T-helper 2 cell (primary cell): ENCODE measurements at regions not wholly inside any gene's neighbourhood (a gene's known extent, or its start where the extent isn't known, plus 50 kb on each side); places are given as distances from the start of the nearest gene placed in this dataset.
"Not testable (repeated sequence)": the region's sequence is repeated elsewhere in the genome, so short reads cannot be mapped to it uniquely, and the experiment has no call there.

Source experiments
- DNase-seq, 5 experiments: peaks; one replicate each; pipeline versions ENCODE4 v3.0.0 to v3.0.0-alpha.2; 2012 to 2022

DNA sequence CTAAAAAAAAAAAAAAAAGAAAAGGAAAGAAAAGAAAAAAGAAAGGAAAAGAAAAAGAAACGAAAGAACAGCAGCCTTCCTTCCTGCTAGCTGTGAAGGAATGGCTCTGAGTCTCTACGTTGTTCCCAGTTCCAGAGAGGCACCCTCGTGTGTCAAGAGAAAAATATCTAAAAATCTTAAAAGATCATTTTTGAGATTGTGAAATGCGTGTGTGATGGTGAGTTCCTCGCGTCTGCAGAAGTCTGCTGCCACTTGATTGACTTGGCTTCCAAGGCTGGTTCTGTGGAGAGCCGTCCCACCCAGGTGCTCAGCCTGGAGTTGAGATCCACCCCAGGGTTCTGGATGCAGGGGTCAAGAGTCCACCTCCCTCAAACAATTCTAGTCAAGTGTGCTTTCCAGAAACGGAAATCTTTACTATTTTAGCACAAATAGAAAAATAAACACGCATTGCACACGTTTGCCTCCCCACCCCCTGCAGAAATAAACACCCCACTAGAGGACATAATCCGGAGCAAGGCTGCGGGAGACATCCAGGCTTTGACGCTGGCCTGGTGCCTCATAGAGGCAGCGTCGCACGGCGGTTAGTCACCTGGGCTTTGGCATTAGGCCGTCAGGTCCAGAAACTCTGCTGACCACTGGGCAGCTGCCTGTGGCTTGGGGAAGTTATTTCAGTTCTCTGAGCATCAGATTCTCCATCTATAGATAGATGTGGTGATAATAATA is 265.4 kb downstream of the FAM43A start:
- no peak for DNase-seq

DNA sequence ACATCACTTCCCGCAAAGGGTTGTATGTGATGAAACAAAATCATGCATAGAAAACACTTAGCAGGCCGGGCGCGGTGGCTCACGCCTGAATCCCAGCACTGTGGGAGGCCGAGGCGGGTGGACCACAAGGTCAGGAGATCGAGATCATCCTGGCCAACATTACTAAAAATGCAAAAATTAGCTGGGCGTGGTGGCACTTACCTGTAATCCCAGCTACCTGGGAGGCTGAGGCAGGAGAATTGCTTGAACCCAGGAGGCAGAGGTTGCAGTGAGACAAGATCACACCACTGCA is 265.9 kb downstream of the FAM43A start:
- not testable (repeated sequence) for DNase-seq

DNA sequence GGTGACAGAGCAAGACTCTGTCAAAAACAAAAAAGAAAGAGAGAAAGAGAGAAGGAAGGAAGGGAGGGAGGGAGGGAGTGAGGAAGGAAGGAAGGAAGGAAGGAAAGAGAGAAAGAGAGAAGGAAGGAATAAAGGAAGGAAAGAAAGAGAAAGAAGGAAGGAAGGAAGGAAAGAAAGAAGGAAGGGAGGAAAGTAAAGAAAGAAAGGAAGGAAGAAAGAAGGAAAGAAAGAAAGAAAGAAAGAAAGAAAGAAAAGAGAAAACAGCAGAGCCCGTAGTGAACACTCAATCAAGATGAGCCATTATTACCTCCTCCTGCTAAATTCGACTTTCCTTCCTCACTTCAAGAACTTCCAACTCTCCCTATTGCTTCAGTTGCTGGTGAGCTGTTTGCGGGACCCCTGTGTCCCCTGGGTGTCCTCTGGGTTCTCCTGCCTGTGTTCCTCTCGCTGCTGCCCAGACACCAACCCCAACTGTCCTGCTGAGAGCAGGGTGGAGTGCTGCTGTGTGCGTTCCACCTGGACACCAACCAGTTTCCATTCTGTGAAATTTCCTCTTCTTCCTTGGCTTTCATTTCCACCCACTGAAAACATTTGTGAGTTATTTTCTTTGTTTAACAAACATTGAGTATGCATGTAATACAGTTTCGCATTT is 266.4 kb downstream of the FAM43A start:
- DNase-seq: no peak

DNA sequence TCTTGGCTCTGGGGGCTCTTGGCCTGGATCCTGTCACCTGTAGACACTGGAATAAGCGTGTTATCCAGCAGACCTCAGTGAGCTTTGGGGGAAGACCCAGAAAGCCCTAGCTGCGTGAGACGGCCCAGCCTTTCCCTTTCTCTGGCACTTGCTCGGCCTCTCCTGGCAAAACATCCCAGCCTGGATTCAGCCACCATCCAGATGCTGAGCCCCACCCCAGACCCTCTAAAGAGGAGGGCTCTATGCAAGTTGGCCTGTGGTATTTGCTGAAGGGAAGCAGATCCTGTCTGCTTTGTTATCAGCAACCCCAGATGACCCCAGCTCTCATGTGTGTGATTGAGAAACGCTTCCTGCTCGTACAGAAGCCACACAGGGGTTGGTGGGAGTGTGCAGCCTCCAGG is 267.2 kb downstream of the FAM43A start:
- DNase-seq: no peak

DNA sequence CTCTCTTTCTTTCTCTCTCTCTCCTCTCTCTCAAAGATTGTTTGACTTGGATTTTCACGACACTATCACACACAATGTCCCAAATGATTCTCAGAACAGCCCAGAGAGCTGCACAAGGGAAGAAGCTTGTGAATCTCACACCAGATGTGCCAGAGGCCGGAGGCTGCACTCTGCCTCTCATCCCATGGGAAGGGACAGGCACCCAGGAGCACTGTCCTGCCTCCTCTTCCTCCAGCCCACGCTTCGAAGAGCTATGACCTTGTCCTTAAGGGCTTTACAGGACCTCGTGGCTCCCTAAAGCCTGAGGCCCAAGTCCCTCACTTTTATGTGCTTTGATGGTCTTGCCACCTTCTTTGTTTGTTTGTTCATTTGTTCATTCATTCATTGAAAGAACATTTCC is 267.6 kb downstream of the FAM43A start:
- DNase-seq: no peak

DNA sequence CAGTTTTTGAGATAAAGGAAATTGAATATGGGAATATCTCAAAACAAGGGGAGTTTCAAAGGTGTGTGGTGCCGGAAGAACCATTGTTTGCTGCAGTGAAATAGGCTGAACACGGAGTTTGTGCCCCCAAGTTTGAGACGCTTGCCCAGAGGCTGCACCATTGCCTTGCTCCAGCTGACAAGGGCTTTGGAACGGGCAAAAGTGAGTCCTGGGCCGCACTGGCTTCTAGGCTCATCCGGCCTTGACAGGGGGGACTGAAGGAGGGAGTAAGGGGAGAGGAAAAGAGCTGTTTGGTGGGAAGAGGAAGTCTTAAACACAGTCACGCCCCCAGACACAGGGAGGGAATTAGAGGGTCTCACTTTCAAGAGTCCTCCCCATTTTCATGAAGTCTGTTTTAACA is 269.9 kb downstream of the FAM43A start:
- no peak for DNase-seq

DNA sequence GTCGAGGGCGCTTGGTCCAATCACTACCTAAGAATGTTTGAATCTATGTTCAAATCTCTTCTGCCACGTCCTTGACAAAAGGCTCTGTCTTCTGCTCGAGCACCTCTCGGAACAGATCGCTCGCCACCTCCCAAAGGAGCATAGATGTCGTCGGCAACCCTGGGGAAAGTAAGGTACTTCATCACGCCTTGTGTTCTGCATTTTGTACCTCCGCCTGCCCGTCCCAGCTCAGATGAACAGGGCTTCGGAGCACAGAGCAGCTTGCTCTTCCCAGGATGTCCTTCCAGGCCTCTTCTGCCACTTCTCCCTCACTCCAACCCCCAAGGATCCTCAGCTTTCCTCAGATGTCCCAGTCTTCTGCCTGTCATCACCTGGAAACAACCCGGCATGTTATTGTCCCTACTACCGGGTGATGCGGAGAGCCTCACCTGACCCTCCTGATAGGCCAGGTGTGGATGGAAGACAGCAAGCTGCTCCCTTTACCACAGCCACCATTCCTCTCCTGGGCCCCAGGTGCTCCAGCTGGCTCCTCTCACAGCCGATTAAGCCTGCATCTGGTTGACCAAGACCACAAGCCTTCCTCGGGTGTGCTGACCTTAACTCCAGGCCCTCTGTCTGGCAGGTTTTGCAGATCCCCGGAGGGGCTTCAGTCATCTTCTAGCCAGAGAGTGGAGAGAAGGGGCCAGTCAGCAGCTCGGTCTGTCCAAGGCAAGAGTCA is 270.5 kb downstream of the FAM43A start:
- no peak for DNase-seq

DNA sequence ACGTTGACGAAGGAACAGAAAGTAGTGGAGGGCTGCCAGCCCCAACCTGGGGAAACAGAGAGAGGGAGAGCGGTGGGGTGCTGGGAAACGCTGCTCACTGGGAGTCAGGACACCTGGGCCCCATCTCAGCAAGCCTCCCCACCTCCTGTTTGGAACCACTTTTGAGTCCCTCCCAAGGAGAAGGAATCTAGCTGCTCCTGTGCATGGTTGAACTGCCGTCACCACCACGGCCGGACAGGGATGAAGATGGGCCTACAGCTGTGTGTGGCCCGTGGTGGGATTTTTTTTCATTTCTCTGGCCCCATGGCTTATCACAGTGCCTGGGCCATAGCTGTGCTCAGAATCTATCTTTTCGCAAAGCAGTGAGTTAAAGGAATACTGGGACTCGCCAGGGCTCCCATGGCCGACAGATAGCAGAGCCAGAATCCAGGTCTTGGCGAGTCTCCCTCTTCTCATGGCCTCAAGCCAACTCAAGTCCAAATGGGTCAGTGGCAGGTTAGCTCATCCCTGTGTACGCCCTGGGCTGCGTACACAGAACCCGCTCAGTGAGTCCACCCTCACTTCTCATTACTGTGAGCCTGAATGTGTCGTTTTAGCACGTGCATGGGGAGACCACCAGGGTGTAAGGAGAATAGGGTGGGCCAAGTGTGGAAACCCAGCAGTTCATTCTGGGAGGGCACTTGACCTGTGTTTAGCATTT is 271.2 kb downstream of the FAM43A start:
- no peak for DNase-seq

DNA sequence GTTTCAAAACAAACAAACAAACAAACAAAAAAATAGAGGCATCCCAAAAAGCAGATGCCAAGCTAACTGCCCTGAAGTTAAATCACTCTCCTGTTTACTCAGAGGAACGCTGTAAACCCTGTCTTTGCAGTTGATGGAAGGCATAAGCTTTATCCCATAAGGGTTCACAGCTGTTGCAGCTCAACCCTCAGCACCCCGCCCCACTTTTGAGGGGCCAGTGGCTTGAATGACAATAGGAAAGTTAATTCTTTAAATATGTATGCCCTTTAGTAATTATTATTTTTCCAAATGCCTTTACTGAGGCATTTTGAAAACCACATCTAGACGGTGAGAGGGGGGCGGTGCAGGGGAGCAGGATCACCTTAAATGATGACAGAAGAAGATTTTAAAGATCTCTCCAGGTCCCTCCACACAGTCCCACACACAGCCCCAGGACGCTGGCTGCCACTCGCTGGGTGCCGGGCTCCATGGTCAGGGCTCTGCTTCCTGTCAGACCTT is 272.1 kb downstream of the FAM43A start:
- no peak for DNase-seq

DNA sequence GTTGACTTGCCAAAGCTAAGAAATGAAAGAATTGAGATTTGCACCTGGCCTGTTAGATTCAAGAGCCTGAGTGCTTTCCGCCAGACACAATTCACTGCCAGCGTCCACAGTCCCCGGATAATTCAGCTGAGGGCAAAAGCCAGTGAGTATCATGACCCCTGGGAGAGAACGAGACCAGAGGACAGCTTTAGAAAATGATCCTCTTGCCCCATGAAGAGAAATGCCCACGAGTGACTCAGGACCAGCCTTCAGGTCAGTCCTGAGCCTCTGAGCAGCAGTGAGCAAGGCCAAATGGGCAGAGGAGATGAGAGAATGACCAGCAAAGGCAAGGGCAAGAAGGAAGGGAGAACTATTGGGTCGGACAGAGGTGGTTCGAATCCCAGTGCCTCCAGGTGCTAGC is 273.5 kb downstream of the FAM43A start:
- DNase-seq: no peak

DNA sequence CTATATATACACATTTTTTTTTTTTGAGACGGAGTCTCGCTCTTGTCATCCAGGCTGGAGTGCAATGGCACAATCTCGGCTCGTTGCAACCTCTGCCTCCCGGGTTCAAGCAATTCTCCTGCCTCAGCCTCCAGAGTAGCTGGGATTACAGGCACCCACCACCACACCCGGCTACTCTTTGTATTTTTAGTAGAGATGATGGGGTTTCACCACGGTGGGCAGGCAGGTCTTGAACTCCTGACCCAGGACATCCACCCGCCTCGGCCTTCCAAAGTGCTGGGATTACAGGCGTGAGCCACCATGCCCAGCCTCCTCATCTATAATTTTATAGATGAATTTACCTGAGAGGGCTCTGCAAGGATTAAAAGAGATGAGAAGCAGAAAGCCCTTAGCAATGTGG is 274.0 kb downstream of the FAM43A start:
- not testable (repeated sequence) for DNase-seq

DNA sequence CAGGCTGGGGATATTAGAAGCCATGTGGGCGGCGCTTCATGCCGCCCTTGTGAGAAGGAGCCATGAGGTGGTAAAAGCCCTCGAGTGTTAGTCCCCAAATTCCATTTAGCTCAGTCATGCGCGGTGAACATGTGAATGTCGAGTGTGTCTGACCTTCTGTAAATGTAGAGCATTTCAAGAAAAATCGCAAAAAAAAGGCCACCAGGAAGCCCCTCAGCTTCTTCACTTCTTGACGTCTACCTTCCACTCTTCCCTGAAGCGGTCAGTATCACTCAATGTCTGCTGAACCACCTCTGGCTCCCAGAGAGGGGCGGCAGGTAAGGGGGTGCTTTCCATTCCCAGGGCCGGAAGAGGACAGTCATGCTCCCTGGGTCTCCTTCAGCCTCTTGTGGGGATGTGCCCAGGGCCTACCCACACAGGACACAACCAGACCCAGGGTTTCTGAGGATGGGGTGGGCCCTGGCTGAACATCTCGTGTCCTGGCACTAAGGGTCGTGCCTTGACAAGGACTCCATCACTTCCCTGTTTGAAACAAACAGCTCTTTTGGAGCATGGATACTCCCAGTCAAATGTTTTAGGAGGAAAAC is 274.9 kb downstream of the FAM43A start:
- DNase-seq: no peak

DNA sequence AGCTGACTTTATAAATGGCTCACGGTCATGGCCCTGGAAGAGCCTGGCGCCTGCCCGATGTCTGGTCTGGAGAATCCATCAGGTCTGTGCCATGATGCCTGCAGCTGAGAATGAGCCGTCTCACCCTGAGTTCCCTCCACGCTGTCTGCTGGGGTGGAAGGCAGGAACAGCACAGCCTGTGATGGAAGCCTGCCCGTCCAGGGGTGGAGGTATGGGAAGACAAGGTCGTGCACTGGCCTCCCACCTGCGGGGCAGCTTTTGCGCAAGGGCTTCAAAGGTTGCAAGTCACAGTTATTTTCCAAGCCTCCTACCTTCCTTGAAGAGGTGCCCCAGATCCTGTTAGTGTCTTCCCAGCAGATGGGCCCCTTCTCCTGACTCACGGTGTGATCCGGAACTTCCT is 275.5 kb downstream of the FAM43A start:
- DNase-seq: no peak

DNA sequence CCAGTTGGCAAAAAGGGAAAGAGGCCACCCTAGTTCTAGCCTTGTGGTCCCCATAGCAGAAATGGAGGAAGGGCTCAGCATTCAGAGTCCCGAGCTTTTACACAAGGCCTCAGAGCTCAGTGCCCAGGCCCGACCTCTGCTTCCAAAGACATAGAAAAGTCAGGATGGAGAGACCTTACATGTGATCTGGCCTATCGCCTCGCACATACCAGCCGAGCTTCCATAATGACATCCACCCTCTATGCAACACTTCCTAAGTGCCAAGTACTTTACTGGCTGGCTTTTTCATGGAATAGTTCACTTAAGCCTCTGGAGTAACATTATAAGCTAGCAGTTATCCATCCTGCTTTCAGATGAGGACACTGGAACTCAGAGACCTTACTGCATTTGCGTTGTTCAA is 275.9 kb downstream of the FAM43A start:
- DNase-seq: no peak

DNA sequence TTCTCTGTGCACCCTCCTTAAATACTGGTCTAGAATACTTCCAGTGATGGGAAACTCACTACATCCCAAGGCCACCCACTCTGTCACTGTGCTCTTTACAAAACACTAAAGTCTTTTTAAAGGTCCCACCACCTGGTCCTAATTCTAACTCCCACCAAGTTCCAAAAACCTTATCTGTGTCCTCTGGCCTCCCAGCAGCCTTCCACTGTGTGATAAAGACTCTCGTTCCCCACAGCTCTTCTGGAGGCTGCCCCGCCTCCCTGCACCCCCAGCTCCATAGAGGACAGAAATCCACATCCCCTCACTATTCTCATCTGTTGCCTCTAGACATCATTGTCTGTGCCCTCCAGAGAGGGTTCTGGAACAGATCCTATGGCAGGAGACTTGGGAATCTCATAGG is 276.4 kb downstream of the FAM43A start:
- no peak for DNase-seq

DNA sequence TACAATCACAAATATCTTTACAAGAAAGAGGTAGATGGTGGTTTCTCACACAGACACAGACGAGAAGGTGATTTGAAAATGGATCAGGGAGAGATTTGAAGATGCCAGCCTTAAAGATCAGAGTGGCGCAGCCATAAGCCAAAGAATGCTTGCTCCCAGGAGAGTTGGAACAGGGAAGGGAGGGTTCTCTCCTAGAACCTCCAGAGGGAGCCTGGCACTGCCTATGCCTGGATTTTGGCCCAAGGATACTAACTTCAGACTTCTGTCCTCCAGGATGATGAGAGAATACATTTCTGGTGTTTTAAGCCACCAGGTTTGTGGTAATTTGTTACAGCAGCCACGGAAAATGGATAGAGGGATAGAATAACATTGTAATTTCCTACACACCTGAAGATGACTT is 279.1 kb downstream of the FAM43A start:
- DNase-seq: no peak

DNA sequence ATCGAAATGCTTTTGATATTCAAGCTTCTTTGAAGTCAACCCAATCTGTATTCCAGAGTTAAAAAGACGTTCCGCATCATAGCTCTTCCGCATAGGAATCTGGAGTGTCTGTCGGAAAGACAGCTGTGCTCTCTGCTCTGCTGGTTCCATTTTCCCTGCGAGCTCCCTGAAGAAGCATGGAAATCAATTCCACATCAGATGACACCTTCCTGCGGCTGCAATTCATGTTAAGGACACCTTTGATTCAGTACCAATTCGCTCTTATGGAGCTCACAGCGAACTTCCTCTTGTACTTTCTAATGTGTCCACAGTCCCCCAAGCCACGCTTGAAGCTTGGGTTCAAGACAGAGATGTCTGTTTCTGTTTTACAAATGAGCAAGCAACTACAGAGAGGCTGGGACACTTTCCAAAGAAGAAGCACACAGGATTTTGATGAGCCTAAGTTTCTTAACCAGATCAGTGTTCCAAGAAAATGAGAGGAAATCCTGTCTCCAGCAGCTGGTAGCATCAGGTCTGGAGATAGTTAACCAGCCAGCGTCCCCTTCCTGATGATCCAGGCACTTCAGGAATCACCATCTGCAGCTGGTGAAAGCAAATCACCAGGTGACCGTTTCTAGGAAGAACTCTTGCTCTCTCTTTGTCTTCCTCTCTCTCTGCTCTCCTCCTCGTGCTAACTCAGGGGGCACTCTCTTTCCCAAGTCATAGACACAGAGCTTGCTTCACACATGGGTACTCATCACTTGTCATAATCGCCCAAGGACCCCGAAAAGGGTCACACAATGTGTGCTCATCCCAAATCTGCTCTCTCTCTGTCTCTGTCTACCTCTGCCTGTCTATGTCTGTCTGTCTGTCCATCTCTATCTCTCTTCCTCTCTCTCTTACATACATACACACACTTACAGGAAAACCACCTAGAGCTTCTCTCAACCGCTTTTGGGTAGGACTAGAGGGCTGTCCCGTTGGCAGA is 281.8 kb downstream of the FAM43A start:
- DNase-seq: no peak

DNA sequence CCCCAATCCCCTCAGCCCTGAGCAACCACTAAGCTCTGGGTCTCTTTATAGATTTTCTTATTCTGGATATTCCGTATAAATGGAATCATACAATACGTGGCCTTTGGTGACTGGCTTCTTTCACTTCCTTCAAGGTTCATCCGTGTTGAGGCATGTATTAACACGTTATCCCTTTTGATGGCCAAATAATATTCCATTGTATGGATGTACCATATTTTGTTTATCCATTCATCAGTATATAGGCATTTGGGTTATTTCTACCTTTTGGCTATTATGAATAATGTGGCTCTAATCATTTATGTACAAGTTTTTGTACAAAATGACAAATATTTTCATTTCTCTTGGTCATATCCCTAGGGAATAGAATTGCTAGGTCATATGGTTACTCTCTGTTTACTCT is 284.4 kb downstream of the FAM43A start:
- DNase-seq: no peak

DNA sequence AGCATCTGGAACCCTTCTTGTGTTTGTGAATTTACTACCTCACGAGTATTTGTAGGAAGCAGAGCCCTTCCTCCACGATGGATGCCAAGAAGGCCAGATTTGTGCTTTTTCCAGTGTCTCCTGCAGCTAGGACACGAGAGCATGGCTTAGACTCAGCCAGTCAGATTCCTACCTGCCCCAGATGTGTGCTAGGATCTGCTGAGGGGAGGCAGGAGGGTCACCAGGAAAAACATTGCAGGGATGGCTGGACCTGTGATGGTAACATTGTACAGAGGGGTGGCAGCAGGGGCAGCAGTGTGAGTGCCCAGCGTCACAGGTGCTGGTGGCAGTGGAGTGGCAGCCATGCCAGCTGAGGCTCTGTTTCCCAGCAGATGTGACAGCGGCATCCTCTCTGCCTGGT is 285.3 kb downstream of the FAM43A start:
- DNase-seq: no peak

DNA sequence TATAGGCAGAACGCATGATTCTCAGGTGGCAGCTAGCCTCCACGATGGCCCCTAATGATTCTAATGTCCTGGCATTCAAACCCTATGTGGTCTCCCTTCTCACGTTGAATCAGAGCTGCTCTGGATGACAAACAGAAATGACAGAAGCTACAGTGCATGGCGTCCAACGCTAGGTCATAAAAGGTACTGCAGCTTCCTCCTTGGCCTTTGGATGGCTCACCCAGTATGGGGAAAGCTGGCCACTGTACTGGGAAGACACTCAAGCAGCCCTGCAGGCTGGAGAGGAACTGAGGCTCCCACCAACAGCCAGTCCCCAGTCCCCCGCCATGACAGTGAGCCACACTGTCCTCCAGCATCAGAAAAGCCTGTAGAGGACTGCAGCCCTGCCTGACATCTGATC is 286.3 kb downstream of the FAM43A start:
- no peak for DNase-seq

DNA sequence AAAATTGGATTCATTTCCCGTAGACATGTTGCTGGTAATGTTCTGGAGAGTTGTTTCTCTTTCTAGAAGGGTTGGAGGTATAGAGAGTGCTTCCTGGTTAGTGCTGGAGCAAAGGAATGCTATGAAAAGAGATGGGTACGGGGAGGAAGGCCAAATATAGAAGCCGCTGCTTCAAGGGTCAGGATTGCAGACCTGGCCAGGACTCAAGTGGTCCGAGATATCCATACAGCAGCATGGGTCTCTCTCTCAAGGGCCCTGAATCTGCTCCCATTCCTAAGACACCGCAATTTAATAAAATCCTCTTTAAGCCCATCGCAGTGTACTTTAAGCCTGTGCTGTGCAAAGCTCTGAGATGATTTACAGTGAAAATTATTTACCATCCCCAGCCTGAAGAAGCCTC is 287.0 kb downstream of the FAM43A start:
- no peak for DNase-seq
